NK-92 treated with Interleukin-12 subunit alpha and Interleukin-12 subunit beta, amount 100 ng/mL, for 24 hours (cell line): ENCODE measurements at regions not wholly inside any gene's neighbourhood (a gene's known extent, or its start where the extent isn't known, plus 50 kb on each side); places are given as distances from the start of the nearest gene placed in this dataset.
A peak's percentile ranks its signal among the peaks of the same experiment; 100 is the strongest.

Source experiments
- DNase-seq: peaks from one replicate; lab custom pipeline; 2025; lab: John Stamatoyannopoulos, UW

GRCh38 chr11:62026739-62027370 lies 59.4 kb upstream of the FTH1 start:
- no peak for DNase-seq

GRCh38 chr11:62025487-62026105 lies 58.2 kb upstream of the FTH1 start:
- DNase-seq, result peak; percentile 87

GRCh38 chr11:62024936-62025486 lies 57.6 kb upstream of the FTH1 start:
- DNase-seq, result no peak

GRCh38 chr11:62022211-62022610 lies 54.8 kb upstream of the FTH1 start:
- DNase-seq, result no peak

- no peak for DNase-seq
These were observed 53.2 kb upstream of the FTH1 start for GRCh38 chr11:62020661-62021060.

GRCh38 chr11:62018981-62019664 lies 51.7 kb upstream of the FTH1 start:
- no peak for DNase-seq

- DNase-seq, result no peak
These were observed 50.6 kb upstream of the FTH1 start for GRCh38 chr11:62017878-62018655.
